Body of pancreas (tissue), 4 donors: ENCODE measurements at regions not wholly inside any gene's neighbourhood (a gene's known extent, or its start where the extent isn't known, plus 50 kb on each side); places are given as distances from the start of the nearest gene placed in this dataset. TPM values are rescaled to one million over a fixed set of nuclear protein-coding genes. Genes with fewer than 3 reads are reported as not detected.

ENCODE experiments used
- ATAC-seq: fragments of 150-250 bp; one replicate; pipeline ENCODE4 v1.9.1; 2016
- DNase-seq, 4 donors: peaks; one replicate each; pipeline ENCODE4 v3.0.0-alpha.2; 2019
- H3K27ac ChIP-seq, 4 donors: fragments of 200-600 bp; sonication (generic); 1 replicate in 3 of 4; 2 replicates in 1 of 4; pipeline versions ENCODE4 v1.5.1 to v1.6.1; 2016 to 2019; ENCODE audit warnings: mild to moderate bottlenecking in 1 of 4, mixed read lengths in 1 of 4, moderate library complexity in 1 of 4
- H3K27me3 ChIP-seq, 2 donors: fragments of 200-600 bp; sonication (generic); one replicate each; pipeline ENCODE4 v1.6.0; 2016; ENCODE audit warnings: mild to moderate bottlenecking in 1 of 2
- H3K36me3 ChIP-seq, 2 donors: fragments of 200-600 bp; sonication (generic); replicated peaks in 1 of 2; 2 replicates each; pipeline ENCODE4 v1.5.1; 2016; ENCODE audit warnings: low read depth in 2 of 2; ENCODE audit not compliant: insufficient read depth in 1 of 2
- H3K4me1 ChIP-seq: fragments of 200-600 bp; sonication (generic); one replicate; pipeline ENCODE4 v1.6.0; 2016
- H3K4me3 ChIP-seq, 2 donors: fragments of 200-600 bp; sonication (generic); 1 replicate in 1 of 2; 2 replicates in 1 of 2; pipeline ENCODE4 v1.5.1; 2016 to 2019
- H3K9me3 ChIP-seq, 3 donors: fragments of 200-600 bp; sonication (generic); 1 replicate in 2 of 3; 2 replicates in 1 of 3; pipeline ENCODE4 v1.5.1; 2016
- CTCF ChIP-seq, 7 experiments: fragments of 450-650 bp in 4 of 7; fragments of 200-600 bp in 3 of 7; sonication (generic) in 3 of 7; IDR thresholded peaks; one replicate each; pipeline ENCODE4 v1.5.1; 2016 to 2019; ENCODE audit warnings: antibody characterized with exemption in 7 of 7
- POLR2A ChIP-seq, 3 donors: fragments of 450-650 bp; IDR thresholded peaks; one replicate each; pipeline ENCODE4 v1.6.1; 2016; ENCODE audit warnings: antibody characterized with exemption in 3 of 3, mild to moderate bottlenecking in 2 of 3
- WGBS, 2 donors: methylation state at CpG; one replicate each; pipeline ENCODE4 v1.1.5; 2017; 5-methylcytosine and 5-hydroxymethylcytosine counted together
- intact Hi-C: fragments of 100-400 bp; cut with DNase I; formaldehyde crosslinking; loops from one replicate; pipeline ENCODE4 v1.15.1; 2023
- small RNA-seq: library from RNA; depleted of rRNA; stranded (forward); fragments of <200 nt; gene quantifications from one replicate; pipeline ENCODE3, GENCODE V24; 2016

- Histone ChIP-seq H3K9me3 (no peaks in the 10 kb centered on the region), H3K4me3 (no peak overlapping the region), H3K4me1 (no peaks in the 10 kb centered on the region), H3K27me3 (no peaks in the 10 kb centered on the region), H3K27ac (no peak overlapping the region), H3K36me3 (no peaks in the 10 kb centered on the region)
- no peak for DNase-seq
- no peak for TF ChIP-seq POLR2A (IDR thresholded peaks at IDR 0.05)
- no peak for TF ChIP-seq CTCF (IDR thresholded peaks at IDR 0.05)
- no peak for ATAC-seq
- intact Hi-C loops = no loop called here
These were observed 56.2 kb upstream of the TMEFF2 start for GRCh38 chr2:192250961-192251360.

- H3K27me3 ChIP-seq = no peaks in the 10 kb centered on the region
- H3K4me3 ChIP-seq = no peak overlapping the region
- ATAC-seq = no peak
- WGBS, 2 donors = 71 to 81% methylated on average over 3 of the region's 3 CpGs
- H3K36me3 ChIP-seq = no peaks in the 10 kb centered on the region
- DNase-seq = no peak
- H3K9me3 ChIP-seq = no peaks in the 10 kb centered on the region
- H3K4me1 ChIP-seq = no peaks in the 10 kb centered on the region
- TF ChIP-seq CTCF (IDR thresholded peaks at IDR 0.05) = no peak
- no peak for TF ChIP-seq POLR2A (IDR thresholded peaks at IDR 0.05)
- intact Hi-C loops = no loop called here
- no peak overlapping the region for H3K27ac ChIP-seq
These were observed 52.7 kb upstream of the TMEFF2 start for GRCh38 chr2:192247456-192247855.

GRCh38 chr2:192246297-192246696 lies 51.6 kb upstream of the TMEFF2 start:
- no peak for DNase-seq
- TF ChIP-seq POLR2A (IDR thresholded peaks at IDR 0.05) = no peak
- Histone ChIP-seq H3K9me3 (no peaks in the 10 kb centered on the region), H3K36me3 (no peaks in the 10 kb centered on the region), H3K4me3 (no peak overlapping the region), H3K4me1 (no peaks in the 10 kb centered on the region), H3K27me3 (no peaks in the 10 kb centered on the region), H3K27ac (no peak overlapping the region)
- 73 to 83% methylated on average over 3 of the region's 3 CpGs for WGBS, 2 donors
- intact Hi-C loops = no loop called here
- no peak for ATAC-seq

- Histone ChIP-seq H3K27me3 (no peaks in the 10 kb centered on the region), H3K9me3 (no peaks in the 10 kb centered on the region), H3K27ac (no peak overlapping the region), H3K36me3 (no peaks in the 10 kb centered on the region), H3K4me3 (no peak overlapping the region), H3K4me1 (no peaks in the 10 kb centered on the region)
- ATAC-seq = no peak
- 59 to 69% methylated on average over 3 of the region's 3 CpGs for WGBS, 2 donors
- no peak for DNase-seq
- TF ChIP-seq POLR2A (IDR thresholded peaks at IDR 0.05) (no peak), CTCF (IDR thresholded peaks at IDR 0.05) (no peak)
- intact Hi-C loops = no loop called here
These were observed 50.6 kb upstream of the TMEFF2 start for GRCh38 chr2:192245329-192245728.

Small RNA genes in the stretch of these regions (small RNA-seq; reads per million reads assigned to genes)
- gene AC068135.1 (not detected), gene AC074290.1 (not detected), gene RF00017 (not detected), gene RF00273 (not detected), gene RNU6-169P (not detected)
